GM18507 (cell line): ENCODE measurements at regions not wholly inside any gene's neighbourhood (a gene's known extent, or its start where the extent isn't known, plus 50 kb on each side); places are given as distances from the start of the nearest gene placed in this dataset.

Experiments used
- DNase-seq: peaks from one replicate; pipeline ENCODE4 v3.0.0; 2011; ENCODE audit warnings: low read depth; ENCODE audit not compliant: insufficient read length; ENCODE audit errors: extremely low spot score
- FAIRE-seq: peaks from 2 replicates; lab custom pipeline; 2011; peaks lifted over from hg19 to GRCh38; lab: Jason Lieb, UNC

DNA sequence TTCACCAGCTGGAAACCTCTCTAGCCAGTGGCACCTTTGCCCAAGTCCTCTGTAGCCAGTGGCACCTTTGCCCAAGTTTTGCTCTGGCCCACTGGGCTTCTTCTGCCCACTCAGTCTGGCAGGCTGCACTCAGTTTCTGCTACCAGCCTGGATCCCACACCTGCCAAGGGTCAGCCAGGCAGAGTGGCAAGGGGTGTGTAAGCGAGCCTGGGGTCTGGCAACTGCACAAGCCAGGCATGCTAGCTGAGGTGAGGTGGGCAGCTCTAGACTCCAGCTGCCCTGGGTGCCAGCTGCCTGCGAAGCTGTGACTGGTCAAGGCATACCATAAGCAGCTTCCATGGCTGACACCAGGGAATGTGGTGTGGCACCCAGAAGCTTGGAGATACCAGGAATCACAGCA is 233.1 kb upstream of the DKK2 start:
- no peak for FAIRE-seq
- no peak for DNase-seq

DNA sequence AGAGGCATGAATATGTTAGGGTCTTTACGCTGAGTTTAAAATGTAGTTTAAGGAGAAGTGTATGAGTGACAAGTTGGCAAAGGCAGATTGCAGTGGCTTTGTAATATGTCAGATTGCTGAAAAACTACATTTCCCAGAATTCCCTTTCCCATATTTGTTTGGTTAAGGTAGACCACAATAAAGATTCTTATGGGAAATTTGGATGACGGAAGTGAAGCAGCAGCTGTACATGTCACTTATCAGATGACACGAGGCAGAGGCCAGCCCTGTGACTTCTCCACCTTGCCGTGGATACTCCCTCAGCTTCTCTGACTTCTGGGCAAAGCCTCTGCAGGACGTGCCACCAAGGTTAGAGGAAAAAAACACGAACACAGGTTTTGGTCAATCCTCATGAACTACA is 229.7 kb upstream of the DKK2 start:
- DNase-seq = no peak
- no peak for FAIRE-seq

DNA sequence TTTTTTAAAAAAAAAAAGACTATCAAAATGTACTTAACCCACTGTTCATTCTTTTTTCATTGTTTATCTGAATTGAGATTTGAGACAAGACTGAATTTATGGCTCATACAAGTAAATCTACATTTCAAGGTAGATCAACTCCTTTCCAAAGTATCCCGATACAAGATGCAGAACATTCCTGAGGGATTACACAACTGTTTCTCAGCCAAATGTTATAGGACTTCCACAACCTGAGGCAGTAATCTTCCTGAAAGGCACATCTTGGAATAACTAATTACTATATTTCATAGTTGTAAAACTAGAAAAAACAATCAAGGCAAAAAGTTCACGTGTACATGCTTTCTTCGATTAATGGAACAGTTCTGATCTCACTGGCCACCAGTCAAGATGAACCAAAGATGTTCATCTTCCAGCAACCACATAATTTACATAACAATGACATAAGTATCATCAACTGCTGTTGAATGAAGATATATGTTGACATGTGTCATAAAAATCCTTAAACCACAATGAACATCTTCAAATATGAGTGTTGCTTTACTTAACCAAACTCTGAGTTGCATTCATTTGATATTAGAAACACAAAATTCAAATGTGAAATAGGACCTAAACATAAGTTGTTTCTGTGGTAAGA is 225.2 kb upstream of the DKK2 start:
- DNase-seq (no peak), FAIRE-seq (no peak)

DNA sequence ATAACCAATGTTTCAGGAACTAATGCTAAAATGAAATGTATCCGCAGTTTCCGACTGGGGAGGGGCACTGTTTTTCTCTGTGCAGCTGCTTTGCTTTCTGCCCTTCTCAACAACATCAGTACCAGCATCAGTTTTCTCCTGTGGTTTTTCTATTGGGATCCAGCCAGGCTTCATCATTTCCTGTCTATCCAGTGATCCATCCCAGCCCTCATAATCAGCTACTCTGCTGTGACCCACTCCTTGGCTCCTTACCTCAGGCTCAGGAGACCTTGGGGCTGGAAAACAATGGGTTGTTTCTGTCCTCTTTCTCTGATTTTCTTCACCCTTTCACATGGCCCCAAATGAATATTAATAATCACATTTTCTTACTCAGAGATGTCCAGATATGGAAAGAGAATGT is 222.2 kb upstream of the DKK2 start:
- FAIRE-seq (no peak), DNase-seq (no peak)

DNA sequence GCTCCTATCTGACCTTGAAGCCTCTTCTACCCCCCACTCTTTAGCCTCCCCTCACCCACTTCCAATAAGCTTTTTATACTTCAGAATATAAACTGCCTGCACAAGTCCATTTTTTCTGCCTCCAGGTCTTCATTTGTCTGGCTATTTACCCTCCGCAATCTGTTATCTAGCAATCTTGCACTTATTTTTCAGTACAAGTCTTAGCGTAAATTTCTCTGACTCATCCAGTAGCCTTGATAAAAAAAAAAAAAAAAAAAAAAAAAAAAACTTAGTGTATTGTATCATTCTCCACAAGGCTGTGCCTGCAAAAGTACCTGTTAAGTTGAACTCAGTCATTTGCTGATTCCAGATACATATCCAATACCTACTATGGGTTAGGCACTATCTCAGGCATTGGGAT is 219.5 kb upstream of the DKK2 start:
- FAIRE-seq (no peak), DNase-seq (no peak)

DNA sequence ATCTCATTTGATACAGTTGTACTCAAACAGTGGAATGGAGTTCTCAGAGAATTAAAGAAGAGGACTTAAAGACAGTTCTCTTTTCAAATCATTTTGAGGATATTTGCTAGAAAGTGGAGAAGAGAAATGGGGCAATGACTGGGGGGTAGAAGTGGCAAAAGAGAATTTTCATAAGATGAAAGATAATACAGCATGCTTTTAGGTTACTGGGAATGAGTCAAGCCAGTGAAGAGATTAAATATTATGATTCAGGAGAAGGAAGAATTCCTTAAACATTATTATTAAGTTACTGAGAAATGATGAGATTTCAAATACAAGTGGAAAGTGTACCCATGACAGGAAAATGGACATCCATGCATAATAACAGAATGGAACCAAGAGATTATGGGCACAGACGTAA is 219.0 kb upstream of the DKK2 start:
- DNase-seq (no peak), FAIRE-seq (no peak)

DNA sequence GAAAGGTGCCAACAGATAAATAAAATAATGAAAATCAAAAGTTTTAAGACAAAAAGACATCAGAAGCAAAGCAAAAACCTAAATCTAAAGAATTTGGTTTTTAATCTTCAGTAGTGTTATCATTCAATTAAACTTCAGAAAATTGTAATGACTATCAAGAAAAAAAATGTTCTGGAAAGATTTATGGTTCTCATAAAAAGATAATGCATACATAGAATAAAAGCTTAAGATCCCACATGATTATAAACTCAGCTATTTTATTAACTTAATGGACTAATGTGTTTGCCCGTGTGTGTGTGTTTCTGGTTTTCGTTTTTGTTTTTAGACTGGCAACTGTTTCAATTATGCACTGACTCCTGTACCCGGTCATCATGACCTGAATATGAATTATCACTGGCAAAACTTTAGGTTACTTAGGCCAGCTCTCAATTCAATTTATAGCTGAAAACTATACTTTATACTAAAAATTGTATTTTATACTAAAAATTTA is 217.5 kb upstream of the DKK2 start:
- no peak for FAIRE-seq
- DNase-seq = no peak

DNA sequence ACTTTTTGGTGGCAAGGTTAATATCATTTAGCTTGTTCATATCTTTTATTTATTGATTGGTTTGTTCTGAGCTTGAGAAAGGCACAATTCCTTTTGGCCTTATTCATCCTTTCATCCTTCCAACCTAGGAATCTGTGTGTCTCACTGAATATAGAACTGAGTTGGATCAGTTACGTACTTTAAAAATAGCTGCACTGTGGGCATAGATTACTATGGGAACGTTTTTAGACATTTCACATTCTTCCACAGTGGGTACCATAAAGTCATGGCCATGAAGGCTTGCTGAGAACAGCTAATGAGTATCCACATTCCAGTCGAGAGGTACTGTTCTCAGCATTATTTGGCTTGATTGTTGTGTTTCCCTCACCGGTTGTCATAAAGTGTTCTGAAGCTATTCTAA is 217.0 kb upstream of the DKK2 start:
- FAIRE-seq (no peak), DNase-seq (no peak)

DNA sequence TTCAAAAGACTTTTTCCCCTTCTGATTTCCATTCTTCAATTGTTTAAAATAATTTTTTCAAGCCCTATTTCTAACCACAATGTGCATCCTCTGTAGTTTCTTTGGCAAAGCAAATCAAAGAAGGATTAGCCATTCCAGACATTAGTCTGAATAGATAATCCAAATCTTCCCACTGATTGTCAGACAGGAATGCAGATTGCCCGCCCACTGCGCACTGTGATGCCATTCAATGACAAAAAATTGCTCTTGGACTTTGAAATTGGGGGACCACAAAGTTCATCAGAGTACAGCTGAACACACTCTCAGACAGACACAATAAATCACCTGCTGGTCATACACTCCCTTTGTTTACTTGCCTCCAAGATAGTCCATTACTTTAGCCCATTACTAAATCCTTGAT is 216.5 kb upstream of the DKK2 start:
- no peak for FAIRE-seq
- DNase-seq = no peak

DNA sequence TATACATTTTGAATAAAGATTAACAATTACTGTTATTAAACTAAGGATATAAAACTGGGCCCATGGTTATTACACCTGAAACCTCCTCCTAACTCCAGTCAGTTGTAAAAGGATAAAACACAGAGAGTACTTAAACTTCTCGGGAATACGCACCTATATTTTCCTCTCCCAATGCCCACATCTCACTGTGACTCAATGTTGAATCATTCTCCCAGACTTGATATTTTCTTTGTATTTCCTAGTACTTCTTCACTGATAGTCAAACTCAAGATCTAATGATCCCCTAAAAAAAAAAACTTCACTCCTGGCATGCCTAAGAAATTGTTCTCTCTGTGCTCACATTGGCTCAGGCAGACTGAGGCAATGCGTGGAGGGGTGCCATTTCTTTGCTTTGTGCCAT is 212.5 kb upstream of the DKK2 start:
- DNase-seq (no peak), FAIRE-seq (no peak)

DNA sequence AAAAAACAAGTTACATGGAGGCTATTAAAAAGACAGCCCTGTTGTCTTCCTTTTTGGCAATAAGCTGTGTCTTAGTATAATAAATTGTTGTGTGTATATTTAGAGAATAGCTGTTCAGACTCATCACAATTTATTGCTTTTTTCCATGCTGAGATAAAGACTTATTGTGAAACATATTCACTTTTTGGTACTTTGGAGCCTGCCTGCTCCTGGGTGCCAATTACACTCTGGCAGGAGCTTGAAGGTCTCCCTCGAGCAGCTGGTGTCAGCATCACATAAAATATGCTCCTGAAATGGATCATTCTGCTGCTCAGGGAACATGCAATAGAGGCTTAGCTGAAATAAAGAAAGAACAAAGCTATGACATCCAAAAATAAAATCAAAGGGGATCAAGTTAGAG is 211.6 kb upstream of the DKK2 start:
- FAIRE-seq = no peak

DNA sequence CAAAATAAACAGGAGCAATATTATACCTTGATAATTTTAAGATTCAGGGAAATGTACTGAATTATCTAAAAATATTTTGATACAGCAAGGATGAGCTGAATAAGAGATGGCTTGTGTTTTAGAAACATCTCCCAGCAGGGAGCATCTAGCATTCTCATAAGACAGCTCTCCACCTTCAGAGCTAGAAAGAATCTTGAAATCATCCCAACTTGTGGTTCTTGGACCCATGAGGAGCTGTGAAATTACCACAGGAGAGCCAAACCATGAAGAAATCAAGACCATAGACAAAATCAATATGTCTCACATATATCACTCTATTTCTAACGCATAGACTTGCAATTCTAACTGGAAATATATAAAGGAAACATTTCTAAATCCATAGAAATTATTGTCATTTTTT is 210.6 kb upstream of the DKK2 start:
- FAIRE-seq = no peak
- DNase-seq = no peak

More for the DNA sequence above, 211.6 kb upstream of the DKK2 start:
- DNase-seq = no peak

DNA sequence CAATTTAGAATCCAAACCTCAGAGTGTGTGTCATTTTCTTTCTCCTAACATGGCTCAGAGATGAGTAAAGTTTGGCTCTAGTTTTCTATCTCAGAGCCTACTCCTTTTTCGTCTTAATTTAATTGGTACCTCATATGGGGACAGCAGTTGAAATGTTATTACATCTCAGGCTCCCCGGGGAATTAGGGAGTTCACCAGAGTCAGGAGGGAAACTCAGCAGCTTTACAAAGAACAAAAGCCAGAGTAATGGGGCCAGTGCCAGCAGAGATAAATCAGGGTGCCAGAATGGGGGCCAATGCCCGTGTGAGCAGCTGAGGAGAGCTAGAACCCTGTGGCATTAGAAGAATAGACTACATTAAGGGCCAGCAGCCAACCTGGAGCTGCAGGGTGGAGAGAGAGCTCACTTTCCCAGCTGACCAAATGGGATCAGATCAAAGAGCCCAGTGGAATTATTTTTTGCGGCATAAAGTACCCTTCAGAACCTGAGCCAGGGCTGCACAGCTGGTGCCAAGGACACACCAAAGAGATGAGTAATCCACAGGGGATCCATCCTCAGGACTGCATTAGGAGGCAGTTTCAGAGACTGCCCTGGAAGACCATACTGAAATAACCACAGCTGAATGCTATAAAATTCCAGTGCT is 207.1 kb upstream of the DKK2 start:
- DNase-seq = no peak
- FAIRE-seq = no peak

DNA sequence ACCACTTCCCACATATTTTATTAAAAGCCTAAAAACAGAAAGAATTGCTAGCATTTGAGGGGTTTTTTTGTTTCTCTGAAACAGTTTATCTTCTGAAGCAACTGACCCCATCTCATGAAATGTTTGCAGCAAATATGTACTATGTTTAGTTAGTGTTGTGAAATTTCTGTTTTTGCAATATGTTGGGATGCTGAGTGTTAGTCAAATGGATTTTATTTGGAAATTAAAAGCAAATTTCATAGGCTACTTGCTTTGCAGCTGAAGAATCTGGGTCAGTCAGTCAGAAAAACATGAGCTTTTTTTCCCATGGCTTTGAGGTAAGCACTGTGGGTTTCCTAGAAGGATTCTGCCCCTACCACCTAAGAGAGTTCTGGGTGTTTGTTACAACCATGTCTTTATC is 184.9 kb upstream of the DKK2 start:
- FAIRE-seq (no peak), DNase-seq (no peak)

DNA sequence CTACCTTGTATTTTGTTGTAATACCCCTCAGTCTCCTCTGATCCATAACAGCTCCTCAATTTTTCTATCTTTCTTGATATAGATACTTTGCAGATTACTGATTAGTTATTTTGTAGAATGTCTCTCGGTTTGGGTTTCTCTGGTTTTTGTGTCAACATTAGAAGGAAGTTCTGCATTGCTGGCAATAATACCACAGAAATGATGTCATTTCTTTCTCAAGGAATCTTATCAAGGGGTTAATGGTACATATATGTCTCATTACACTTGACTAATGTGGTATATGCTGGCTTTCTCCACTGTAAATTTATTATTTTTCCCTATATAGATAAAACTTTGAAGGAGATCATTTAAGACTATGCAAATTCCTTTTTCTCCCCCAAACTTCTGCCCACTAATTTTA is 183.6 kb upstream of the DKK2 start:
- DNase-seq (no peak), FAIRE-seq (no peak)

DNA sequence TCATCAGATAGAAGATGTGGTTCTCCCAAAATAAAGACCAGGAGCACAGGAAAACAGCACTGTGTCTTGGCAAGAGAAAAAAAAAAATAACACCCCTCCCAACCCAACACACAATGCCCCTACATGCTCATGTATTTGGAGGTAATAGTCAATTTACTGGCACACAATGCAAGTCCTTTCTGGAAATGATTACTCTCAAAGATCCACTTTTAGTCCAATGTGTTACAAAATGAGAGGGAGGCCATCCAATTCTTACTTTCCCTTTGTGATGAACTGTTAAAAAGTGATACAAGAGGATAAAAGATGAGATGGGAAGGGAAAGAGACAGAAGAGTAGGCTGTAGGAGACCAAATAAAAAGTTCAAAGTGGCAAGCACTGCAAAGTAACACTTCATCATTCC is 180.3 kb upstream of the DKK2 start:
- no peak for FAIRE-seq
- DNase-seq = no peak

DNA sequence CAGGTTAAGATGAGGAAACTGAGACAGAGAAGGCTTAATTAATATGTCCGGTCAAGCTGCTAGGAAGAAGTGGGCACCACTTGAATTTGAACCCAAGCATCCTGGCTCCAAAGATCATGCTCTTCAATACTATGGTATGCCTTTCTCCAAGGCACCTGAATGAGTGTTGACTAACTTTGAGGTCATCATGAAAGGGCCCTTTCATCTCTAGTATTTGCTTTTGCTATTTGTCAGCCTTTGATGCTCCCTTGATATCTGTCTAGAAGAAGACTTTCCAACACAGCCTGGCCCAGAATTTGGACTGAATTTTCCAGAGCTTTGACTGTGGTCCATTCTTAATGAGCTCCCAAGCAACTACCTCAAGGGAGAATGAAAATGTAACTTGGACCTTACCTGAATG is 179.1 kb upstream of the DKK2 start:
- FAIRE-seq = no peak
- no peak for DNase-seq

DNA sequence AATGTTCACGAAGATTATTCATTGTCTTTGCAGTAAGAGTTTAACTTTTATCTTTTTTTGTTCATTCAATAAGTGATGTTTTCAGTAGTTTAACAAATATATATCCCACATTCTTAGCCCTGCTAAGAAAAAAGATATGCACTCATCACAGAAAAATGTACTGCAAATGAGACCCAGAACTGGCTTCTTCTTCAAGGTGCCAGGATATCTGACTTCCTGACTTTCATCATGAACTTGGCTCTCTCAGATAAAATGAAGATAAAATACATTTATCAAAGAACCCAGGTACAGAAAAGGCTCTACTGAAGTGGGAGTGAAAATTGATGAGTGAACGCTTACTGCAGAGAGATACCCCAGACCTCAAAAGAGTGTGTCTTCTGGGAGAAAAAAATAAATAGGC is 177.8 kb upstream of the DKK2 start:
- DNase-seq (no peak), FAIRE-seq (no peak)

DNA sequence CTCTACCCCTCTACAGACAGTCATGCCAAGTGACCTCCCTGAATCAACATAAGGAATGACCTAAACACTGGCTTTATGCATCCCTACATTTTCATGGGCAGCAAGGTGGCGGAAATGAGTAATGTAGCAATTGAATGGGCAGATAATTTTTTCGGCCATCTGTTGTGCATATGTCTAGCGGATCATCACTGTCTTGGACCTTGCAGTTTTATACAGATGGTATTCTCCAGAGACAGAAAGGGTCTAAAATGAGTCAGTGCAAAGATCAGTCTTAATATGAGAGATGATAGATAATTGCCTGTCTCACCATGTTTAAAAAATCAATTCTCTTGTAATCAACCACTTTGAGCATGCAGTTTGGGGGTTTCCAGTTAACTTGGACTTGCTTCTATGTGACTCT is 177.3 kb upstream of the DKK2 start:
- FAIRE-seq = no peak

DNA sequence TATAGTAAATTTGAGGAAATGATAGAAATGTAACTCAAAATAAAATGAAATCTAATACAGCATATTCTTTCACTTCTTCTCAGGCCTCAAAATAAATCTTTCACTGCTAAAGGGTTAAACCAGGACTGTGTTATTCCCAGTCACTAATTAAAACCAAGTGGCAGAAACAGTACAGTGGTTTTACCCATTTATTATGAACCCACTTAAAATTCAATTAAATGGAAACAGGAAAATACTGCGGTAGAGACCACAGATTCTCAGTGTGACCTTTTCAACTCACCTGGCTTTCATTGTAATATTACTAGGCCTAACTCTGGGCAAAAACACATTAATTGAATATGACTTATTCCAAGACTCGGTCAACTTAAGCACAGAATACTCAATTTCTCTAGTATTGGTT is 176.5 kb upstream of the DKK2 start:
- no peak for DNase-seq
- FAIRE-seq = no peak

More for the DNA sequence above, 177.3 kb upstream of the DKK2 start:
- DNase-seq = no peak

DNA sequence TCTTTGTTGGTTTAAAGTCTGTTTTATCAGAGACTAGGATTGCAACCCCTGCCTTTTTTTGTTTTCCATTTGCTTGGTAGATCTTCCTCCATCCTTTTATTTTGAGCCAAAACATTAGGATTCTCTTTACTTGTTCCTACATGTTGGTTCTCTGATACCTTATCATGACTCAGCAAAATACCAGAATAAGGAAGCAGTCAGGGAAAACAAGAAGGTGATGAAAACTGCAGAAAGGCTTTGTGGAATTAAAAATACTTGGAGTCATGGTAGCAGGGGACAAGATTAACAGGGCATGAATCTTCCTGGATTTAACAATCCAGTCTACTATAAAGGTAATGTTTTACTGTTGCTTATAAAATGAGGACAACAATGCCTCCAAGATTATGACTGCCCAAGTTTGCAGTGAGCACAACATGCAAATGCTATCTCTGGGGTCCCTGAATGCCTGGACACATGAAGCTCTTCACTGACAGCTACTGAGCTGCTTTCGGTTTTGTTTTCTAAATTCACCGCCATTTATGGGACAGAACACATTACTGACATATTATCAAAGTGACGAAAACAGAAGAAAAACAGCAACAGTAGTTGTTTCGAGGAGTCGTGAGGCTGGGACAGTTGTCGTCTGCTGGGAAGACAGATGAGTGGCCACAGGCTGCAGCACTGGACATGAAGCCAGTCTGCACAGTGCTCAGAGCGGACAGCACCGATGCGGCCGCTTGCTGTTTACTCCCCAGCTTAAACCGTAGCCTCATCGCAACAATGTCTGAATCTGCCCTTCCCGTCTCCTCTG is 174.5 kb upstream of the DKK2 start:
- FAIRE-seq (no peak), DNase-seq (no peak)
